Ureter (tissue), 1 donor: ENCODE measurements at regions not wholly inside any gene's neighbourhood (a gene's known extent, or its start where the extent isn't known, plus 50 kb on each side); places are given as distances from the start of the nearest gene placed in this dataset.

Experiments
- DNase-seq: peaks from one replicate; pipeline ENCODE4 v3.0.0-alpha.2; 2020; ENCODE audit warnings: low spot score
- donor health status: DM: yes; HTN: yes; CAD: no.

- no peak for DNase-seq
Observed at GRCh38 chr15:60093273-60094067, 89.4 kb downstream of the FOXB1 start.

- no peak for DNase-seq
Observed at GRCh38 chr15:60095711-60096110, 91.6 kb downstream of the FOXB1 start.

- no peak for DNase-seq
Observed at GRCh38 chr15:60096157-60096556, 92.0 kb downstream of the FOXB1 start.

- DNase-seq, result no peak
Observed at GRCh38 chr15:60101416-60101815, 97.3 kb downstream of the FOXB1 start.

- DNase-seq, result no peak
Observed at GRCh38 chr15:60102748-60103147, 98.6 kb downstream of the FOXB1 start.

- DNase-seq, result no peak
Observed at GRCh38 chr15:60110909-60111308, 106.8 kb downstream of the FOXB1 start.

- no peak for DNase-seq
Observed at GRCh38 chr15:60115579-60116380, 111.7 kb downstream of the FOXB1 start.

GRCh38 chr15:60116456-60117089 lies 112.5 kb downstream of the FOXB1 start:
- DNase-seq, result no peak

GRCh38 chr15:60118146-60118545 lies 114.0 kb downstream of the FOXB1 start:
- no peak for DNase-seq

- no peak for DNase-seq
Observed at GRCh38 chr15:60118626-60119025, 114.5 kb downstream of the FOXB1 start.

- no peak for DNase-seq
Observed at GRCh38 chr15:60119101-60119500, 115.0 kb downstream of the FOXB1 start.

- no peak for DNase-seq
Observed at GRCh38 chr15:60120100-60120499, 116.0 kb downstream of the FOXB1 start.

GRCh38 chr15:60121845-60122244 lies 117.7 kb downstream of the FOXB1 start:
- DNase-seq, result no peak

- no peak for DNase-seq
Observed at GRCh38 chr15:60122691-60123090, 118.6 kb downstream of the FOXB1 start.

- no peak for DNase-seq
Observed at GRCh38 chr15:60124460-60125070, 120.5 kb downstream of the FOXB1 start.

GRCh38 chr15:60125334-60125733 lies 121.2 kb downstream of the FOXB1 start:
- DNase-seq, result no peak

GRCh38 chr15:60126200-60126599 lies 122.1 kb downstream of the FOXB1 start:
- DNase-seq, result no peak

- DNase-seq, result no peak
Observed at GRCh38 chr15:60126661-60127060, 122.5 kb downstream of the FOXB1 start.

GRCh38 chr15:60128000-60128376 lies 123.9 kb downstream of the FOXB1 start:
- DNase-seq, result no peak

- no peak for DNase-seq
Observed at GRCh38 chr15:60128710-60129109, 124.6 kb downstream of the FOXB1 start.

- no peak for DNase-seq
Observed at GRCh38 chr15:60130398-60130797, 126.3 kb downstream of the FOXB1 start.

GRCh38 chr15:60130821-60131220 lies 126.7 kb downstream of the FOXB1 start:
- DNase-seq, result no peak
